Right ventricle myocardium superior (tissue), 1 donor: ENCODE measurements at regions not wholly inside any gene's neighbourhood (a gene's known extent, or its start where the extent isn't known, plus 50 kb on each side); places are given as distances from the start of the nearest gene placed in this dataset.
"Not testable (repeated sequence)": the region's sequence is repeated elsewhere in the genome, so short reads cannot be mapped to it uniquely, and the experiment has no call there.

Experiments used
- ATAC-seq: fragments of 200-7000 bp; cut with Tn5 transposase; one replicate; pipeline ENCODE4 v1.9.1; 2020; ENCODE audit warnings: mild to moderate bottlenecking; ENCODE audit not compliant: poor library complexity
- DNase-seq: peaks from one replicate; pipeline ENCODE4 v3.0.0-alpha.2; 2020
- intact Hi-C: fragments of 100-400 bp; cut with DNase I; formaldehyde crosslinking; loops from one replicate; pipeline ENCODE4 v1.11.2; 2022
- donor health status: DM: no; HTN: yes; CAD: no; lungs with severe emphysema.

DNA sequence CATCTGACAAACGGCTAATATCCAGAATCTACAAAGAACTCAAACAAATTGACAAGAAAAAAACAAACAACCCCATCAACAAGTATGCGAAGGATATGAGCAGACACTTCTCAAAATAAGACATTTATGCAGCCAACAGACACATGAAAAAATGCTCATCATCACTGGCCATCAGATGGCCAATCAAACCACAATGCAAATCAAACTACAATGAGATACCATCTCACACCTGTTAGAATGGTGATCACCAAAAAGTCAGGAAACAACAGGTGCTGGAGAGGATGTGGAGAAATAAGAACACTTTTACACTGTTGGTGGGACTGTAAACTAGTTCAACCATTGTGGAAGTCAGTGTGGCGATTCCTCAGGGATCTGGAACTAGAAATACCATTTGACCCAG is 1282.2 kb upstream of the ADGRL4 start:
- ATAC-seq, DNase-seq, intact Hi-C loops: not testable (repeated sequence)

DNA sequence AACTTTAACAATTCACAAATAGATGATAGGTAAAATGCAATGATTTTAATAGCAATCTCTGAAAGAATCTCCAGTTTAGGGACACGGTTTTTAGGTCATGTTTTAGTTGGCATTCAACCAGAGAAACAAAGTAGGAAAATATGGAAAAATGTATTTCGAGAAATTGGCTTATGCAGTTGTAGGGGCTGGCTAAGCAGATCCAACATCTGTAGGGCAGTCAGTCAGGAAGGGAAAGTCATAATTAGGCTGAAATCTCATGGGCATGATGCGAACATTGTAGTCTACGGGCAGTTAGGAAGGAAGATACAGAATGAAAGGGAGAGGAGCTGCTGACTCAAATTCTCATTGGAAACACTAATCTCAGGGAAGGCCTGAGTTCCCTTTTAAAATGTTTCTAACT is 1276.0 kb upstream of the ADGRL4 start:
- DNase-seq (no peak), ATAC-seq (no peak)
- intact Hi-C loops, result no loop called here

GRCh38 chr1:80278936-80279335 is 1272.4 kb upstream of the ADGRL4 start:
- ATAC-seq (no peak), DNase-seq (no peak)
- intact Hi-C loops, result no loop called here

DNA sequence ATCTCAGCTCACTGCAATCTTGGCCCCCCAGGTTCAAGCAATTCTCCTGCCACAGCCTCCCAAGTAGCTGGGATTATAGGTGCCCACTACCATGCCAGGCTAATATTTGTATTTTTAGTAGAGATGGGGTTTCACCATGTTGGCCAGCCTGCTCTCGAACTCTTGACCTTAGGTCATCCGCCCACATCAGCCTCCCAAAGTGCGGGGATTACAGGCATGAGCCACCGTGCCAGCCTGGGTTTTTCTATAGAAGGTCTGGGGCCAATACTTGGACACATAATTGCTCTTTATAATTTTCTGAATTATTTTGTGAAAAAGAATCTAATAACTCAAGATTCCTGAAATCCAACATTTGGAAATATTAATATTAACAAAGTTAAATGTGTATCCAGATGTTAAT is 1267.7 kb upstream of the ADGRL4 start:
- no peak for ATAC-seq
- DNase-seq, result no peak
- intact Hi-C loops, result no loop called here

DNA sequence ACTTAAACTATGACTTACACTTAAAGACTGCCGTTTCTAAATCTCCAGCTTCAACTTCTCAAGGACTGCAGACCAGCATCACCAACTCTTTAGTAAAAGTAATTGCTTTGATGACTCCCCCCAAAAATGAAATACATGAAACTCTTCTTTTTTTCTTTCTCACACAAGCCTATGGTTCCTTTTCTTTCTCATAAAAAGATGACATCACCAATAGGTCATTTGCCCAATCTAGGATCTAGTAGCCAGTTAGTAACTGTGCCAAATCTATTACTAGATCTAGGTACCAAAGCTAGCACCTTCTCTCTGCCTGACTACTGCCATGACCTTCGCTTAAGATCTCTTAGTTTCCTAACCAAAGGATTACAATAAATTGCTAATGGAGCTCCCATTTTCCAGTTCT is 1266.0 kb upstream of the ADGRL4 start:
- no peak for DNase-seq
- ATAC-seq, result no peak
- intact Hi-C loops, result no loop called here

DNA sequence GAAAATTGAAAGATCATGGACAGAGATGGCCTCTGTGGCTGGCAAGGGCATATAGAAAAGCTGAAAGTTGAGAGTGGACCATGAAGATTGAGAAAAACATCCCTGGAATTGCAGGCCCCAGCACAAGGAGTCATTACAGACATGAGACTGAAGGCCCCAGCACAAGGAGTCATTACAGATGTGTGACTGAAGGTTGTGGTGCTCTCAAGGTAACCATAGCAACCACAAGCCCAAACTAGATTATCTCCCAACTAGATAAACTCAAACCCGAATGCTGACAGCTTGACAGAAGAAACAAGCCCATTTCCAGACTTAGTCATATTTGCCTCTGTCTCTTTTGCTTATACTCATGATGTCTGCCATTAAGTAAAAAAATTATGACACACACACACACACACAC is 1252.1 kb upstream of the ADGRL4 start:
- DNase-seq, result no peak
- ATAC-seq, result no peak
- intact Hi-C loops, result no loop called here

GRCh38 chr1:80251591-80251990 is 1245.1 kb upstream of the ADGRL4 start:
- ATAC-seq, result no peak
- intact Hi-C loops, result no loop called here
- DNase-seq, result no peak

- no peak for DNase-seq
- intact Hi-C loops, result no loop called here
- ATAC-seq, result no peak
Measured at GRCh38 chr1:80251171-80251570, 1244.6 kb upstream of the ADGRL4 start.

DNA sequence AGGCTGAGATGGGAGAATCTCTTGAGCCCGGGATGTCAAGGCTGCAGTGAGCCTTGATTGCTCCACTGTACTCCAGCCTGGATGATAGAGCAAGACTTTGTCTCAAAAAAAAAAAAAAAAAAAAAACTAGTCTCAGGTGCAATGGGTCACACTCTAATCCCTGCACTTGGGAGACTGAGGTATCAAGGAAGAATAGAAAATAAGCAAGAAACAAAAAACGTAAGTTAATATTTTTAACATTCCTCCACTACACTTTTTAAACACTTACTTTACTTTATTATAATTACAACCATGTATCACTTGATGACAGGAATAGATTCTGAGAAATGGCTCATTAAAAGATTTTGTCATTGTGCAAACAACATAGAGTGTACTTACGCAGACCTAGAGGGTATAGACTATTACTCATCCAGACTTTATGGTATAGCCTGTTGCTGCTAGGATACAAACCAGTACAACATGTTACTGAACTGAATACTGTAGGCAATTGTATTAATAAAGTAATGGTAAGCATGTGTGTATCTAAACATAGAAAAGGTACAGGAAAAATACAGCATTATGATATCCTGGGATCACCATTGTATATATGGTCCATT is 1244.1 kb upstream of the ADGRL4 start:
- ATAC-seq, result no peak
- no peak for DNase-seq
- intact Hi-C loops, result no loop called here

GRCh38 chr1:80249699-80250098 is 1243.2 kb upstream of the ADGRL4 start:
- no peak for DNase-seq
- intact Hi-C loops, result no loop called here
- no peak for ATAC-seq

- DNase-seq (no peak), ATAC-seq (no peak)
- intact Hi-C loops, result no loop called here
Measured at GRCh38 chr1:80248886-80249285, 1242.4 kb upstream of the ADGRL4 start.

DNA sequence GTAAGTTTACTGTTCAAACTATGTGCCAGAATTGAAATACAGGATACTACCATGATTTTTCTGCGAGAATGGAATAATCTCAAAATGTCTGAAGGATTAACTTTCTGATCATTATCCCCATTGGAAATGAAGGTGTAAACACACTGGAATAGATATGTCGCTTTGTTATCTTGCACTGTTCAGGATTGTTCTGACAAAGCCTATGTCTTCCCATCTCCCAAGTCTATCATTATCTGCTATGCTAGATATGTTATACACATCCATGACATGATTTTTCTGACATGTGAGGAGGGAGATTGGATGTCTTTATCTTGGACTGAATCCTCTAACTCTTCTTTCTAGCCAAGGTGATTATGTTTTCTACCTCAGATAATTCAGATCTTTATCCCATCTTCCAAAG is 1239.3 kb upstream of the ADGRL4 start:
- intact Hi-C loops, result no loop called here
- ATAC-seq, result no peak
- DNase-seq, result no peak

DNA sequence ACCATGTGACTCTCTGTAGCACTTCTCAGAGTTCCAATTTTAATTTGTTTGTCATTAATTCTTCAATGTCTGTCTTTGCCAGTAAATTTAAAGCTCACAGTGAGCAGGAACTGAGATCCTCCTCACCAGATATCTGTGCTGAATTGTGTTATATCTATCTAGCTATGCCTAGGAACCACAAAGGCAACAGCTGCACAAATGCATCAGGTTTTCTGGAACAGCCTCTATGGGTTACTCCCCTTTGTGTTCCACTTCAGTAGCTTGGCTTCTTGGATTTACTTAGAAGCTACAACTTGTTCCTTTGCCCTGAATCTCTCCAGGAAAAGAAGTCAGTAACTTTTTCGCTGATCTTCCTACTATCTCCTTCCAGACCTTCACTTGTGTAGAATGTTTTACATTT is 1237.8 kb upstream of the ADGRL4 start:
- DNase-seq (no peak), ATAC-seq (no peak)
- intact Hi-C loops, result no loop called here

GRCh38 chr1:80241566-80241965 is 1235.0 kb upstream of the ADGRL4 start:
- intact Hi-C loops, result no loop called here
- DNase-seq, result no peak
- no peak for ATAC-seq

- ATAC-seq, result no peak
- intact Hi-C loops, result no loop called here
- DNase-seq, result no peak
Measured at GRCh38 chr1:80225510-80225909, 1219.0 kb upstream of the ADGRL4 start.

DNA sequence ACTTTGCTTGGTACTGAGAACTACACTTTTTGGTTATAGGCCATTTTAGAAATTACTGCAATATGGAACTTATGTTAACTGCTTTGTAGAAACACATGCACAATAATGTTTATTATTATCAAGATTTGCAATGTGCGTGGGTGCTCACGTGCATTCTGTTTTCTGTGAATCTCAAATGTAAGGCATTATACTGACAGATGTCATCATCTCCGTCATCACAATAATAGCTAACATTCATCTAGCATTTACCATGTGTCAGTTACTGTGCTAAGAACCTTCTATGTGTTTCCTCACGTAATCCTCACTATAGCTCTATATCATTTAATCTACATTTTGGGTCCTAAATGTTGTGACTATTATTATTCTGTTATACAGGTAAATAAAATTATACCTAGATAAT is 1214.8 kb upstream of the ADGRL4 start:
- no peak for DNase-seq
- ATAC-seq, result no peak
- intact Hi-C loops, result no loop called here

- intact Hi-C loops, result no loop called here
- peak; percentile 65 for ATAC-seq
- DNase-seq, result no peak
Measured at GRCh38 chr1:80218112-80218511, 1211.6 kb upstream of the ADGRL4 start.

- peak; percentile 85 for ATAC-seq
- DNase-seq, result no peak
- intact Hi-C loops, result no loop called here
Measured at GRCh38 chr1:80217377-80217986, 1211.0 kb upstream of the ADGRL4 start.

GRCh38 chr1:80214888-80215540 is 1208.5 kb upstream of the ADGRL4 start:
- intact Hi-C loops, result no loop called here
- no peak for DNase-seq
- ATAC-seq, result no peak

GRCh38 chr1:80212948-80213347 is 1206.4 kb upstream of the ADGRL4 start:
- ATAC-seq (no peak), DNase-seq (no peak)
- intact Hi-C loops, result no loop called here
